ENCODE measurements at regions not wholly inside any gene's neighbourhood (a gene's known extent, or its start where the extent isn't known, plus 50 kb on each side); places are given as distances from the start of the nearest gene placed in this dataset.
A peak's percentile ranks its signal among the peaks of the same experiment; 100 is the strongest.
"Not testable (repeated sequence)": the region's sequence is repeated elsewhere in the genome, so short reads cannot be mapped to it uniquely, and the experiment has no call there.

DNA sequence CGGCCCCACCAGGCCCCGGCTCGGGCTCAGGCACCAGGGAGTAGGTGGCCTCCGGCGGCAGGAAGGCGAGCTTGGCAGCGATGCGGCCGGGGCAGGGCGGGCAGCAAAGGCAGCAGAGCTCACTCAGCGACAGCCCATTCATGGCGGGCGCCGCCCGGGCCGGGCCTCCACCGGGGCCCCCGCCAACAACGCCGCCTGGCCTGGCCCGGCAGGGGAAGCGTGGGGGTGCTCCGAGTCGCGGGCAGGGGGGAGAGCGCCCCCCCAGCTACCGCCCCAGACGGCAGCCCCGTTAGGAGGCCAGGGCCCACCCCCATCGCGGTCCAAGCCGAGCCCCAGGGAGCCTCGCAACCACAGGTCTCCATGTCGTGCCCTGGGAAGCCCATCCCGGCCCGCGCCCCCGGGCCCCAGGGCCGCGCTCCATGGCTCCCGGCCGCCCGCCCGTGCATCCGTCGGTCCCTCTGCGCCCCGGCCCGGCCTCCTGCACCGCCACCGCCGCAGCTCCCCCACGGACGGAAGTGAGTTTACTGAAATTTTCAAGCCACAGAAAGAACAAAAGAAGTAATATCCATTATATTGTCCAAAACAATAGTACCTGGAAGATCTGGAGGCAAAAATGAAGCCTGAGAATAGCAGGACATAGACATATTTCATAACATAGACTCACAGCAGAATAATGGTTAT lies 126.6 kb upstream of the VPREB1 start:
- not testable (repeated sequence) for DNase-seq

DNA sequence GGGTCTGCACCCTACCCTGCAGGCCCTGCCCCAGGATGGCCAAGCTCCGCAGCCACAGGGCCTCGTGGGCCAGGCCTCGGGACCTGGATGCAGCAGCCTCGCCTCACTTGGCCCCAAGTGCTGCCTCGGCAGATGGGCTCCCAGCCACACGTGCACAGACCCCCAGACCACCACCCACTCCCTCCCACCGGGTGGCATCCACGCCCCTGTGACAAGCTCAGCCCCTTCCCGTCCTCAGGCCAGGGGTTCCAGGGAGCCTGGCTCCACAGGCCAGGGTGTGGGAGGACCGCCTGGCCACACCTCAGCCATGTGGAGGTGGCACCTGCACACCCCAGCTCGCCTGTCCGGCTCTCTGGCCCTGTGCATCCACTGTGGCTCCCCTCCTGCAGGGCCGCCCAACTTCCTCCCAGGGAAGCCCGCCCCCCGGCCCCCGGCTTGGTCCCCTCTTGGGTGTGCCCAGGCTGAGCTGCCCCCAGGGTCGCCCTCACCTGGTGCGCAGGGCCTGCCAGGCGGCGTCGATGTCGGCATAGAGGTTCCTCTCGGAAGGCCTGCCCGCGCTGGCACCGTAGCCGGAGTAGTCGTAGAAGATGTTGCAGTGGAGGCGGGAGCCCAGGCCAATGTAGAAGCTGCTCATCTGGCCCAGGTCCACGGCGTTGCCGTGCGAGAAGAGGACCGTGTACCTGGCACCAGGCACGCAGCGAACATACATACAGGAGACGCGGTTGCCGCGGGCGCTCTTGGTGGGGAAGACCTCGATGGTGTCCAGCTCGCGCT lies 127.4 kb upstream of the VPREB1 start:
- not testable (repeated sequence) for DNase-seq

DNA sequence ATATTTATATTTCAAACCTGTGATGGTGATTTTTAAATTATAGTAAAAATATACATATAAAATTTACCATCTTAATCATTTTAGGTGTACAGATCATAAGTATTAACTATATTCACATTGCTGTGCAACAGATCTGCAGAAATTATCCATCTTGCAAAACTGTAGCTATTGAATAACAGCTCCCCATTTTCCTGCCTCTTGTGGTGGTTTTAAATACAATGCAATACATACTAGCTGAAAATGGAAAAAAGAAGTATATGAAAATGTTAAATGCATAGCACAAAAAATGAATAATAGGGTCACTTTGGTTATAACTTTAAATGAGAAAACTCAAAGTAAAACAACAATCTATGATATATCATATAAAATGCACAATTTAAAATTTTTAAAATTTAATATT lies 130.9 kb upstream of the VPREB1 start:
- no peak for DNase-seq

DNA sequence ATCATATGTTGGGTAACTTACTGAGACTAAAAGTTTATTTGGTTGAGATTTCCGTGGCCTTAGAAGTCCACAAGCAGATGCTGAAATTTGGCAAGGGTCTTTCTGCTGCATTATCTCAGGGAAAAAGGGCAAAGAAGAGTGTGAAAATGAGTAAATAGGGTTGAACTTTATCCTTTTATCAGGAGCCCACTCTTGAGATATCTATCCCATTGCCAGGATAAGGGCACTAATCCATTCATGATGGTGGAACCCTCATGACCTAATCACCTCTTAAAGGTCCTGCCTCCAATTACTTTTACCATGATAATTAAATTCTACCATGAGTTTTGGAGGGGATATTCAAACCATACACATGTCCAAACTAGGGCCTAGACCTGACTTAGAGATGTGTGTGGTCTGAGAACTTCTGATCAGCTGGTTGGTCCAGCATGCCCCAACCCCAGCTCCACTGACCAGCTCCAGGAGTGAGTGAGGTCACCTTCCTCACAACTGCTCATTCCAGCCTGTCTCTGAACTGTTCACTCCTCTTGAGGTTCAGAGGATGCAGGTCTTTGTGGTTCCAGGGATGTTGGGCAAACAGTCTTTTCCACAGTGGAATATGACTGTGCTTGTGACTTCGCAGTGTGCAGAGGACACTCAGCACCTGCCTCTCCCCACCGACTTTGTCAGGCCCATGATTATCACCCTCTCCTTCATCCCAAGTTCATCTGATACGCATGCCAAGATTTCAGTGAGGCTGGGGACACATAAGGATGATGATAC lies 130.1 kb upstream of the TOP3B start:
- no peak for DNase-seq

DNA sequence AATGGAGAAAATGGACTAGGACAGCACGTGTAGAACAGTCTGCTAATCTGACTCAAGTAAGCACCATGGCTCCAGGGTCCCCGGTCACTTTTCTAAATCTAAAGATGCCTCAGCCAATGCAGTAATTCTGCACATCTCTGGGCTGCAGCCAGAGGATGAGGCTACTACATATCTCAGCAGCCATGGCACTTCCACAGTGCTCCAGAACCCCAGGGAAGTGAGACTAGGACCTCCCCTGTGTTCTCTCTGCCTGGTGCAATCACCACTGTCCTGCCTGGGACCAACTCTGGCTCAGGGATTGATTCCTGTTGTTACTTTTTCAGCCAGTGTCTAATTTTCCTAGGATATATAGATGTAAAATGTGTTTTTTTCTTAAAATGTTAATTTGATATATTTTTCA lies 129.4 kb upstream of the TOP3B start:
- DNase-seq, result no peak

DNA sequence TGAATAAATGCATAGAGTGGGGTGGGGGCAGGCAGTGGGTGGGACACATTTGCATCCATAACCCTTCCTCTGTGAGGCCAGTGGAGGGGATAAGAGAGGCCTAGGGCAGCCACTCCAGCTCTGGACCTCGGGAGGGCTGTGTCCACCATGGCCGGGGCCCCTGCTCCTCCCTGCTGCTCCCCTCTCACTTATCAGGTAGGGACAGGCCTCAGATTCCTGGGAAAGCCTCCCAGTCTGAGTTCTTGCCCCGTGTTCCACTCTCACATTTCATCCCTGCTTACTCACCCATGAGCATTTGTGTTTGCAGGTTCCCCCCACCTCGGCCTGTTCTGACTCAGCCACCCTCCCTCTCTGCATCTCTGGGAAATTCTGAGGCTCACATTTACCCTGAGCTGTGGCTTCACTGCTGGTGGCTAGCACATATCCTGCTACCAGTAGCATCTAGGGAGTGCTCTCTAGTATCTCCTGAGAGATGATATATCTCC lies 128.7 kb upstream of the TOP3B start:
- DNase-seq, result peak; percentile 94

DNA sequence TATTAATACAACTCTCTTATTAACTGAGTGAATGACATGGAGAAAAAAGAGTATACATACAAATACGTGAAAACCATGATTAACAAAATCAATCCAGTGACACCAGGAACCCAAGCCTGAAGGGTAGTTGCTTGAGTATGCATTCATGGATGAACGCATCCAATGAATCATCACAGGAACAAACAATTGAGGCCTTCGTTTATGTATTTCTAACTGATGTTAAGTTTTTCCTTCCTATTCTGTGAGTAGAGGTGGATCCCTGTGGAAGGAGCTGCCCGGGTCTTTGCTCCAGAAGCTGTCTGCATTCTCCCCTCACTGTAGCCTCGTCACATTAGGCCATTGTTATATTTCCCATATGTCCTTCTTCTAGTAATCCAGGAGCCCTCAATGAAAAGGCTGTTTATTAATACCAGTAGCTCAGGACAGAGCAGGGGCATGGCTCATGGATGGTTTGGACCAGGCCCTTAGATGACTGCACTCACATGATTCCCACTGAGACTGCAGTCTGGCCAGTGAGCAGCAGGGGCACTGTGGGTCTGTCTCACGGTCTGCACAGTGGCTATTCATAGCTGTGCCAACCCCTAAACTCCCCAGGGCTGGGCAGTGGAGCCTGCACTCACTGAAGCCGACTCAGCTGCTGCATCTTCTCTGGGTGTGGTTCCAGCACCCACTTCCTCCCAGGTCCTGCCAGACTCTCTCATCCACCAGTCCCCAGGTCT lies 128.1 kb upstream of the TOP3B start:
- DNase-seq, result peak; percentile 78

DNA sequence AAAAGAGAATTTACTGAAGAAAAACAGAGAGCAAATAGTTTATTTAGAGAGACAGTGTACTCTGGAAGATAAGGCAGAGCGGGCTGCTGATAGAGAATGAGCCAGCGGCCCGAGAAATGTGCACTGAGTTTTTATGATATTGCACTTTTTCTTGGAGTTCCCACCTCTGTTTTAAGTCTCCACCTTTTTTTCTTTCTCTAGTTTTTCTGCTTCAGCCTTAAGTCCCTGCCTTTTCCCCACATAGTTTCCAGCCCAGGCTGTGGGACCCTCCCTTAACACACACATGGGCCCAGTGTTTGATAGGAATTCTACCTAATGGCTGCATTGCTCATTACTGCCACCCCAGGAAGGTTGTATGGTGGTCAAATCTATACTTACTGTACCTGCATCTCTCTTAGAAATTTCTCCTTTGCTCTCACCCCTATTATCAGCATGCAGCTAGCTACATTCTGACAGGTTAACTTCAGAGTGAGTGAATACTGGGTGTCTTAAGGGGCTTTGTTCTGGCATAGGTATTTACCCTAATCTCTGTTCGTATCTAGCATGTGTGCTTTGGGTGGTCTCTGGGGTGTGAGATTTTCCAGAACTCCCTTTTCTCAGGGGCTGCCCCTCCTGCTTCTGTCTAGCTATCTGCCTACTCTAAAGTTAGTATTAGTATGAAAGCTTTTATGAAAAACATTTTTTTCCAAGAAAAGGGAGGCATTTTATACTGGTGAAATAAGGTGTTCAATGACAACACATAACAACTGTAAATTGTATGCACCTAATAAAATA lies 127.3 kb upstream of the TOP3B start:
- DNase-seq, result no peak

DNA sequence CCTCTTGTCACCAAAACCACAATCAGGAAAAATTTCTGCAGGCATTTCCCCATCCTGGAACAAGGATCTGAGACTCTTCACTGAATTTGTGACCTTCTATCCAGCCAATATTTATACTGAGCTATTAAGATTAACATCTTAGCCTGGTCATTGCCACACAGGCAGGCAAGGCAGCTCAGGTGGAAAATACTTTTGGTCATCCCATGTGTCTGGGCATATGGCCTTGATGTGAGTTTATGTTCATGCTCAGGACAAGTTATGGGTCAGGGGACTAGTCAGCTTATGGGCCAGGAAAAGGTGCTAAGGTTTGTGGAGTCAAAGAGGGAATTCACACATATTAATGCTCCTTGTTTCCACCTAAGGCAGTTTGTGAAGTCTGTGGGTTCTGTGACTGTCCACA lies 124.3 kb upstream of the TOP3B start:
- no peak for DNase-seq

DNA sequence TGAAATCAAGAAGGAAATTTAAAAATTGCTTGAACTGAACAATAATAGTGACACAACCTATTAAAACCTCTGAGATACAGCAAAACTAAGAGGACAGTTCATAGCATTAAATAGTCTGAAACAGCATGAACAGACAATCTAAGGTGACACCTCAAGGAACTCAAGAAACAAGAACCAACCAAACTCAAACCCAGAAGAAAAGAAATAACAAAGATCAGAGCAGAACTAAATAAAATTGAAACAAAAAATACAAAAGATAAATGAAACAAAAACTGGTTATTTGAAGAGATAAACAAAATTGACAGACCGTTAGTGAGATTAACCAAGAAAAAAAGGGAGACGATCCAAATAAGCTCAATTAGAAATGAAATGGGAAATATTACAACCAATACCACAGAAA lies 122.8 kb upstream of the TOP3B start:
- no peak for DNase-seq

DNA sequence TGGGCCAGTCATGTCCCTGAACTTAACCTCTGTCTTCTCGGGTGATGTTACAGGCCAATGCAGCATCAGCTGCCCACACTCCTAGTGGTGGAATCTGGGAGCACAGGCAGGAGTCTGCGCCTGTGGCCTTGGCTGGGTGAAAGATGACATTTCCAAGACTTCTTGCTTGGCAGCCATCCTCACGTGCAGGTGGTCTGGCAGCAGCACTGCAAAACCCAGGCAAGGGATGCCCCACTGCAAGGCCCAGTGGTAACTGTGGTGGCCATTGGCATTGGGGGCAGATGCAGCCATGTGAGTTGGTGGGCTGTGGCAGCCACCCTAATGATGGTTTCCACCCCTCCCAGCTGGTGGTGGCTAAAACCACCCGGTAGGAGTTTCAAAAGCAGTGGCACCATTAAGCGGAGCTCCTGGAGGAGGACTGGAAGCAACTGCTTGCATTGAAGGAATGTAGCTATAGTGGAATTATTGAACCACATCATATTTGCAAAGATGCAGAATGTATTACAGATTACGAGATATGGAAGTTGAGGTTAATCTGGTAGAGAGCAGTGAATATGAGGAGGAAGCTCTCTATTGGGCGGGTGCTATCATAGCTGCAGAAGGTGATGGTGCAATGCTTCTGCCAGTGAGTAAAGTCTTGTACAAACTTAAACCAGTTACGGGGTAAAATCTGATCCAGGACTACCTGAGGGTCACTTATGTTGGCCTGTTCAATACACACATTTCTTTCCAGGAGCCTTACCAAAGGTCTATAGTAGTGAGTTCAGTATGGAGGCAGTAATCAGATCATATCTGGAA lies 120.7 kb upstream of the TOP3B start:
- no peak for DNase-seq

DNA sequence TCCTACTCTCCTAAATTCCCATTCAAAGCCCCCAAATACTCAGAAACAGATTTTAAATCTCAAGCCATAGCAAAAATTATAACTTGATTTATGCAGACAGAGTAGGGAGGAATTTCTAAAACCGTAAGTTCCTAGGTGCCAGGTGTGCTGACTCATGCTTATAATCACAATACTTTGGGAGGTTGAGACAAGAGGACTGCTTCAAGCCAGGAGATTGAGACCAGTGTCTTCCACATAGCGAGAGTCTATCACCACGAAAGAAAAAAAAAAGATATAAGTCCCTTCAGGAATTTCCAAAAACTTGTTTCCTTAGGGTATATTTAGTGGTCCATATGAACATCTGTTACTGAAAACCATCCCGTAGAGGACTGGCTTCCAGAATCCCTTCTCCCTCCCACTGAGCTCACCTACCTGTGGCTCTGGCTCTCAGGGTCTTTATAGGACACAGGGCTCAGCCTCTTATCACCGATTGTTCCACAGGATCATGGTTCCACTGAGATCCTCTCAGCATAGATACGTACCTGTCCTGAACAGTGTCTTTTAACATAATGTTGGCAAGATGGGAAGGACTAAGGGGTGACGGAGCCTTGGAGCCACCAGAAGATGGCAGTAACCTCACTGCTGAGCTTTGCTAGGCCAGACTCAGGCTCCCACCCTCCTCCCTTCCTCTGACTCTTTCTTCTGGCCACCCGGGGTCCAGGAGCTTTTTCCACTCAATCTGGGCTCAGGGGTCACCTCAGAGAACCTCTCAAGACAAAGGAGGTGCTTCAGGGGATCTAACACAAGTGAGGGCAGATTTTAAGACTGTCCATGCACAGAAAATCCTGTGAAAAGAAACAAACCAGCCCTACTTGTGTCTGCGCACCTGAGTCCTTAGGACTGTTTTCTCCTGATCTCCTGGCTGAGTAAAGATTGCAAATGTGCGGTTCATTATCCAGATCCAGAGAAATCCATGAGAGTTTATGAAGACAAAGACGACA lies 117.5 kb upstream of the TOP3B start:
- DNase-seq, result no peak

DNA sequence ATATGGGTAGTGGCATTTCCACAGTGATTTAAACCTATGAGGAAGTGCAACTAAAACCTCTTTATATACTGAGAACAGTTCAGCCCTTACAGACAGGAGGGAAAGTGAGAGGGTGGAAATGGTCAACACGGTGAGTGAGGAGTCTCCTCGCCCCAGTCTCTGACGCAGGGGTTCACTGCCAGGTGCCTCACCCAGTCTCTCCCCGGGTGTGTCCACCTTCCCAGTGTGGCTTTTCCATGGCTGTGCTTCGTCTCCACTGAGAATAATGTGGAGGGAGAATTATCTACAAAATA lies 116.6 kb upstream of the TOP3B start:
- no peak for DNase-seq

DNA sequence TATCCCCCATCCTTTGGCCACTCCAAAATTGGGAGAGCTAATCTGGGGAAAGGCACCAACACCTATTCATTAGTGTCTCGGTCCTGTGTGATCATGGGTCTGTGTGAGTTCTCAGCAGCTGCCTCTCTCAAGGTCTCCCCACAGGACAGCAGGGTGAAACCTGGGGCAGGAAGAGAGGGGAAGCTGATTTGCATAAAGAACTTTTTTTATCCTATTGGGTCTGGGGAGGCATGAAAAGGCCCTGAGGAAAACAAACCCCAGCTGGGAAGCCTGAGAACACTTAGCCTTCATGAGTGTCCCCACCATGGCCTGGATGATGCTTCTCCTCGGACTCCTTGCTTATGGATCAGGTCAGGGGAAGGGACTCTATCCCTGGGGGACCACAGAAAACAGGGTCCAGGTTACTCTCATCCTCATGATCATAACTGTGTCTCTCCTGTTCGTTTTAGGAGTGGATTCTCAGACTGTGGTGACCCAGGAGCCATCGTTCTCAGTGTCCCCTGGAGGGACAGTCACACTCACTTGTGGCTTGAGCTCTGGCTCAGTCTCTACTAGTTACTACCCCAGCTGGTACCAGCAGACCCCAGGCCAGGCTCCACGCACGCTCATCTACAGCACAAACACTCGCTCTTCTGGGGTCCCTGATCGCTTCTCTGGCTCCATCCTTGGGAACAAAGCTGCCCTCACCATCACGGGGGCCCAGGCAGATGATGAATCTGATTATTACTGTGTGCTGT lies 116.0 kb upstream of the TOP3B start:
- no peak for DNase-seq

DNA sequence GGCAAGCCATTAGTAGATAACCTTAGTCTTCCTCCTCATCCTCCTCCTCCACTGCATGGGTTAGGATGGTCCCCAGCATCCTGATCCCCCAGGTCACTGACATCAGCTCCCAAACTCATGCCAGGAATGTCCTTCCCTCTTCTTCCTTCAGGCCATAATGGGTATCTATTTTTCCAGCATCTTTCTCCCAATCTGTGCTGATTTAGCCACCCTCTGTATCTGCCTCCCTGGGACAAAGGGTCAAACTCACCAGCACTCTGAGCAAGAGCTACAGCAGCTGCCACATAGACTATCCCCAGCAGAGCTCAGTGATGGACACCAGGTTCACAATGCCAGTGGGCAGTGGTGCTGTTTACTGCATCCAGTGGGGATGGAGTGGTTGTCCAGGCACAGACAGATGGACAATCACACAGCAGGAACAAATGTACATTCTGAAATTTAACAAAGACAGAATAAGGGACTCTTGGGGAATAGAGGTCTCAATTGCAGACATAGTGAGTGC lies 115.2 kb upstream of the TOP3B start:
- DNase-seq, result no peak

DNA sequence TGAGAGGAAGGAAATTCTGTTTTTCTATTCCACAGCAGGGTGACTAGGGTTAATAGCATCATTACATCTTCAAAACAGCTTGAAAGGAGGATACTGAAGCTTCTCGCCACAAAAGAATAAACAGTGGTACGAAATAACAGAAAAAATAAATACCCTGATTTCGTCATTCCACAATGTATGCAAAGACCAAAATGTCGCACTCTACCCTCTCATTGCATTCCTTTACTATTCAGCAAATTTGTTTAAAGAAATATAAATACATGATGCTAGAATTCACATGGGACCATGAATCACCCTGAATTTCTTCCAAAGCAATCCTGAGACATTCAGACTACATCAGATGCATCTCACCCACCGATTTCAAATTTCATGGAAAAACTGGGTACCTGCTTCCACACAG lies 112.3 kb upstream of the TOP3B start:
- DNase-seq, result no peak

DNA sequence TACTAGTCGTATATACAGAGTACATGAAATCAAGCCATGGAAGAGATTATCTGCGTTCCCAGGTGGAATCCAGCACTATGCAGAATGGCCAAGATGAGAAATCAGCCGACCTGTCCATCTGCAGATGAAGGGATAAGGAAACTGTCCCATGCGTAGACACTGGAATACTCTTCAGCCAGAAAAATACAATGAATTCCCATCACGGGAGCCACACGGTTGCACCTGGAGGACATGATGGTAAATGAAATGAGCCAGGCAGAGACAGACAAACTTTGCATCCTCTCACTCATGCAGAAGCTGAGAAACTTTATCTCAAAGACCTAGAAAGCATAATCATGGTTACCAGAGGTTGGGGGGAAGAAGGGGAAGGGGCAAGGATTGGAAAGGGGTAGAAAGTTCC lies 111.9 kb upstream of the TOP3B start:
- no peak for DNase-seq

DNA sequence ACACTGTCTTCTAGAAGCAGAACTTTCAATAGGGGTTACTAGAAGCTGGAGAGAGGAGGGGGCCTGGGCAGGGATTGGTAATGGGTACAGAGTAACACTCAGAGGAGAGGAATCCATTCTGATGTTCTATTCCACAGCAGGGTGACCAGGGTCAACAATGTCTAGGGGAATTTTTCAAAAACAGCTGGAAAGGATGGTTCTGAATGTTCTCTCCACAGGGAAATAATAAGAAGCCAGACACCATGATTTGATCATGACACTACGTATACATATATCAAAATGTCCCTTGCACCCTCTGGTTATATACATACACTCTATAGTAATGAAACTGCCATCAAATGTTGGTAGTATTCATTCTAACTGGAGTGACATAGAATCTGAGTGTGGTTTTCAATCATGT lies 111.2 kb upstream of the TOP3B start:
- DNase-seq, result no peak

DNA sequence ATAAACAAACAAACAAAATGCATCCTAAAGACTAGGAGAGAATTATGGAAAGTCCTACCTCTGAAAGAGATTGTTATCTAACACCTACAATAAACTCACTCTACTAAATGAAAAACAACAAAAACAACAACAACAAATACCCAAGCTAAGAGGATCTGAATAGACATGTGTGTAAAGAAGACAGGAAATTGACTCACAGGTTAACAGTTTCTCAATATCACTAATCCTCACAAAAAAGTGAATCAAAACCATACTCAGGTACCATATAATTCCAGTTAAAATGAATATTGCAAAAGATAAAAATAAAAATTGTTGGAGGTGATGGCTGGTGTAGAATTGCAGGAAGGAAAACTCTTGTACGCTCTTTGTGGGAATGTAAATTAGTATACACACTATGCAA lies 110.4 kb upstream of the TOP3B start:
- no peak for DNase-seq

DNA sequence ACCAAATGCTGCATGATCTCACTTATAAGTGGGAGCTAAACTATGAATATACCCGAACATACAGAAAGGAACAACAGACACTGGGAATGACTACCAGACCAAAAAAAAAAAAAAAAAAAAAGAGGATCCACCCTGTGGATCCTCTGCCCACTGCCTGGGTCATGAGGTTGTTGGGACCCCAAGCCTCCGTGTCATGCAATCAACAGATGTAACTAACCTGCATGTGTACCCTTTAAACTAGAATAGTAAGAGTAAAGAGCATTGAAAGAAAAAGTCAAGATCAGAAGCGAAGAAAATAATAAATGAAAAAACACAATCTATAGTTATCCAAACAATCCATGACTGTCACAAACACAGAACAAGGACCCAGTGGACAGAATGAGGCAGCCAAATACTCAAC lies 109.5 kb upstream of the TOP3B start:
- DNase-seq, result no peak

Measured in kidney glomerular epithelial cell (primary cell).